HG02885 (cell line): ENCODE measurements at regions not wholly inside any gene's neighbourhood (a gene's known extent, or its start where the extent isn't known, plus 50 kb on each side); places are given as distances from the start of the nearest gene placed in this dataset.

Experiments used
- ATAC-seq: cut with Tn5 transposase; IDR thresholded peaks from one replicate; pipeline ENCODE4 v1.9.1; 2021; ENCODE audit warnings: mild to moderate bottlenecking; ENCODE audit not compliant: unreplicated experiment, poor library complexity

DNA sequence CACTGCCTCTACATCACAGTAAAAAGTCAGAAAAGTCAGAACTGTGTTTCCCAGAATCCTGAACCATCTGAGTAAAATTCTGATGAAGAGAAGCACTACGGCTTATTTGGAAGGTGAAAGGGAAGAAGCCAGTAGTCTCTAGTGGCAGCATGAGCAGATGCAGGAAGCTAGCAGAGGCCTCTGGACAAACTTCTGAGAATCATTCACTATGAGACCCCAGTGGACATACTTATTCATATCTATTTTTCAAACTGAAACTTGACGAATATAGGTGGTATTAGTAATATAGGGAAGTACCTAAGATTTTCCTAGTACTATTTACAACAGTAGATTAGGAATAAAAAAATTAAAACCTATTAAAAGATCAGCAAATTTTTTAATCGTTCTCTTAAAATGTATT is 272.8 kb upstream of the TTC14 start:
- peak; percentile 72 for ATAC-seq

DNA sequence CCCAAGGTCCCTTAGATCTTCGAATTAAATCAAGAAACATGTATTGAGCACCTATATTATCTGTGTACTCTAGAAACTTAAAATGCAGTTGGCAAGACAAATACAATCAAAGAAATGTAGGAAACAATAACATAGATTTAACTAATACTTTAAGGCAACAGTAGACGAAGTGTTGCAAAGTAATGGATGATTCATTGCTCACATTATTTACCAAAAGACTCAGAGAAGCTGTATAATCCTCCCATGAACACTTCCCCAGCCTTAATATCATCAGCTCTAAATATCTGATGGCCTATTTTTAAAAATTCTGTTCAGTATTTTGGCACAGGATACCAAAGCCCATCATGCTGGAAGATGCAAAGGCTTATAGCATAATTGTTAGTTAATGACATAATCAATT is 272.1 kb upstream of the TTC14 start:
- no peak for ATAC-seq

DNA sequence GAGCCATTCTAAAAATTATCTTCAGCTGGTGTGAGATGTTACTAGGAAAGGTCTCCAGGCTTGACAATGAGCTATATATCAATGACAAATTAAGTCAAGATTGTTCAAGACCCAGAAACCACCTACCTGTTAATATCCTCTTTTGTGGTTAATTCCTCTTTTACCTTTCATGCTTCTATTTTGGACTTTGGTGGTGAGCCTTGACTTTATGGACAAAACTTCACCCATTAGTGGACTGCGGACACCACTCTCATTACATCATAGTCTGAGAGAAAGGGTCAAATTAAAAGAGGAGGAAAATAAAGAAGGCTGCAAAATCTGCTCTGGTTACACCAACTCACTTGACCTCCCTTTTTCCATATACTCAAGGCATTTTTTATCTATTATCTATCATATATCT is 271.5 kb upstream of the TTC14 start:
- no peak for ATAC-seq

DNA sequence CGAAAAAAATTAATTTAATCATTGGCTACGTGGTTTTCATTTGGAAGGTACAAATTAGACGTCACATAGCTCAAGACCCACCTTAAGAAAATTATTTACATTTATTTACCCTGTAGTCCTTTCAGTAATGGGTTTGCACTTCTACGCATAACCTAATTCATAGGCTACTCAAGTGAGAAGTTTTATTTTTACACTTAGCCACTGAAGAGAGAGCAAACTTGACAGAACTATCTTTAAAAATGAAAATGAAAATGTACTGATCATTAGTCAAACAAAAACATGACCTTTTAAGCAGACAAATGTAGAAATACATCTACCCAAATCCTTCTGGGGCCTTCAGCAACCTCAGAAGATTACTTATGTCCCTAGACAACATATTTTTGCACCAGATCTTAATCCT is 269.4 kb upstream of the TTC14 start:
- ATAC-seq, result peak; percentile 72

DNA sequence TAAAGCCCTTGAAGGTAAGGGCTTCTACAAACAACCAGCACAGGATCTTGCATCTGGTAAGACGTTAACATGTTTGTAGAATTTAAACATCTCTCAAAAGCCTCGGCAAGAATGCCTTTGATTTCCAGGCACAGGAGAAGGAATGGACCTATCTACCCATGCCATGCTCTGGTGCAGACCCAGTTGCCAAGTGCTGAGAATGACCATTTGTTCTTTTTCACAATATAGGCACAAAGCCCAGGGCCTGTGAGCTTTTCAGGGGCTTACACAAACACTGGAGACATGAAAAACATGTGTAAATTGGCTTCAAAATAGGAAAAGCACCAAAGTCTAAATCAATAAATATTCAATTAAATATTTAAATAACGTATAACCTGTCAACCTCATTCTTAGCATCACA is 266.9 kb upstream of the TTC14 start:
- no peak for ATAC-seq

DNA sequence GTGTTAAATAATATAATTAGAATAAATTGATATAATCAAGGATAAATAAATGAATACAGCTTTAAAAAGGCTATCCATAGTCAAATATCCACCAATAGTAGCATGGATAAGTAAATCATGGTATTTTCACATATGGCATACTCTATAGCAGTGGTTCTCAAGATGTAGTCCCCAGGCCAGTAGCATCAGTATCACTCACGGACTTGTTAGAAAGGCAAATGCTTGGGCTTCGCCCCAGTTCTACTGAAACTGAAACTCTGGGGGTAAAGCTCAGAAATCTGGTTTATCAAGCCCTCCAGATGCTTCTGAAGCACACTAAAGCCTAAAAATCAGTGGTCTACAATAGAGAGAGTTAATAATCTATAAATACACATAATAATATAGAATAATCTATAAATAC is 261.6 kb upstream of the TTC14 start:
- no peak for ATAC-seq

DNA sequence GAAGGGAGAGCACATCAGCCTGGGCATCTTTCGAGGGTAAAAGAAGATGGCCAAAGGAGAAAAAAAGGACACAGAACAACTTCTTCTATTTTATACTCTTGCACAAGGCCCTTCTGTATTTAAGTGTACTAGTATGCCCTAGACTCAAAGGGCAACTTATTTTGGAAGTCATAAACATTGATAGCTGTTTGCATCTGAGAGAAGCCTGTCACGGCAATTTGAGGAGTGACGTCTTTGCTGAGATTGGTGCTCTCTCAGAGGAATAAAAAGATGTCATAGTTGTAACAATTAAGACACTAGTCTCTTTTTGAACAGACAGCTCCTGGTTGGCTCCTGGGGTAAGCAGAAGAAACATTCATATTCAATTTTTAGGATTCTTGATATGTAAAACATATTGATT is 260.4 kb upstream of the TTC14 start:
- no peak for ATAC-seq

DNA sequence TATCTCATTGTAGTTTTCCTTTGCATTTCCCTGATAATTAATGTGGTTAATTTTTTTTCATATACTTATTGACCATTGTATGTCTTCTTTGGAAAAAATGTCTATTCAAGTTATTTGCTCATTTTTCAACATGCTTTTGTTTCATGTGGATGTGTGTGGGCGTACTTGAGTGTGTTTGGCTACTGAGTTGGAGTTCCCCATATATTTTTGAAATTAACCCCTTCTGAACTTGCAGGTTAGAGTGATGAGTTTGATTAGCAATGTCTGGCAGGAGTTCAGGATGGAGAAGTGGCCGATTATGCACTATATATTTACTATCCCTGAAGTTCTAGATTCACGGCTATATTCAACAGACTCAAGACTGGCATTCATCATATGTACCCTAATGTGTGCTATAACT is 250.4 kb upstream of the TTC14 start:
- no peak for ATAC-seq

DNA sequence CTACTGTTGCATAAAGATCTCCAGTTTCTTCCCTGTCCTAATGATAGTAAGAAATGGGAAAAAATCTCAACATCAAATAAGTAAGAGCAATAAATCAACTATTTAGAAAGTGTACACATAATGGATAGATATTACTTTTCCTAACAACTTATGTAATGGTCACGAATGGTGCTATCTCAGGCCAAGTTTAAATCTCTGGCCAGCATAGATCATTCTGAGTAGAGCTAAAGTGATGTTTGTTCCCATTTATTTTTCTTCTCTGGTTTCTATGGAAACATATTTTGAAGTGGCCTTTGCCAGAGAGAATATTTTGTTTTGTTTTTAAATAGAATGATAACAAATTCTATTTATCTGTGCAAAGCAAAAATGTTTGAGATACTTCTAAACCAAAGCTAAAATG is 249.7 kb upstream of the TTC14 start:
- ATAC-seq, result no peak

DNA sequence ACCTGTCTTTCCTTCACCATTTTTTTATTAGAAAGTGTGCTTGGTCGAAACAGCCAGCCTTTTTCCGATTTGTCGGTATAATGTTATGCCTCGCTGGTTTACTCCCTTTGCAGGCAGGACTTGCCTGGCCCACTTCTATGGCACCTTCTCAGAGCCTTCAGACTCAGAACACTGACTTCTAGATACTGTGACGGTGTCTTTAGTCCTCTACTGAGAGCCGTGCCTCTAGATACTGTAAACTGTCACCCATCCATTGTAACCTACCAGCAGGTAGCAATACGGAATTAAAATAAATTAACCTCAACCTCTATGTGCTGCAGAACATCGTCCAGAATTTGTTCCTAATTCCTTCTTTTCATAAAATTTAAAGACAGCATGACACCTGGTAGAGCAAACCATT is 247.7 kb upstream of the TTC14 start:
- no peak for ATAC-seq

DNA sequence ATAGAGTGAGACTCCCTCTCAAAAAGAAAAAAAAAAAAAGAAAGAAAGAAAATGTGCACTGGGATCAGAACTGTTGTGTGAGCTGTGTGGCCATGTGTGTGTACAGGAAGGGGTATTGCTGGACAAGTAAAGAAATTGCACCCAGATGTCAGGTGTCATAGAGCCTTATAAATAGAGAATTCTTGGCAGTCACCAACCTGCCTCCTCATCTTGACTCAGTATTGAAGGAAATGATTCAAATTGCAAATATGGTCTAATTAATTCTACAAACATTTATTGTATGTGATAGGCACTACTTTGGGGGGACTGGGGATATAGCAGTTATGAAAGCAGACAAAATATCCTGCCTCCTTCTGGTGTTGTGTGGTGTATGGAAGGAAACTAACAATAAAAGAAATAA is 243.8 kb upstream of the TTC14 start:
- ATAC-seq, result no peak

DNA sequence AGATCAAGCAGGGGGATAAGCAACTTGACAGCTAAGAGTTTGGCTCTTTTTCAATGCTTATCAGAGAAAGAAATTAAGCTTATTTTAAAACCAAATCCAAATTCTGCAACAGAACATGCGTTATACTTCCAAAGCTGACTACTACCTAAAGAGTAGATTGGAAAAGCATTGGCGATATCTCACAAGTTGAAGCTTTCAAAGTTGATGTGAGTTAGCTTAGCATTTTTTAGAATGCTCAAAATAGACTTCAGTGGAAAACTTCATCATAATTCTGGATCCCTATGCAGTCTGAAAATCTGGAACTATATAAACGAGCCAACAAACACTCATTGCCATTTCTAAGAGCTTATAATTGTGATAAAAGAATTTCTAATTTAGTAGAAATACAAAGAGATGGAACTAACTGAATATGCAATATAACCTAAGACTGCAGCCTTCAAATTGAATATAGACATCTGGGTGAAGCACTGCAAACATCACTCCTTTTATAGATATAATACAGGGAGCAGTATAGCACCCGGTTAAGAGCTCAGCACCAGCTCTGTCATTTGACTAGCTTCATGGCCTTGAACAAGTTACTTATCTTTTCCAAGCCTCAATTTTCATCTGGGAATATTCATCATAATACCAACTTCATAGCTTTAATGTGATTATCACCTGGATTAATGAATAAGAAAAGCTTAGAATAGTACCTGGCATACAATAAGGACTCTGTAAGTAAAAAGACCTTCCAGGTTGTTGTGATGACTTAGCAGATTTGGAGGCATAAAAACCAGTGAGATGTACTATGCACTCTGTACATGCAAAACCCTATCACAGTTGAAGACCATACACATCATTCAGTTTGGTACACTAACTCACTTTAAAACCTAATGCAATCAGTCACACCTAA is 242.7 kb upstream of the TTC14 start:
- ATAC-seq, result no peak

DNA sequence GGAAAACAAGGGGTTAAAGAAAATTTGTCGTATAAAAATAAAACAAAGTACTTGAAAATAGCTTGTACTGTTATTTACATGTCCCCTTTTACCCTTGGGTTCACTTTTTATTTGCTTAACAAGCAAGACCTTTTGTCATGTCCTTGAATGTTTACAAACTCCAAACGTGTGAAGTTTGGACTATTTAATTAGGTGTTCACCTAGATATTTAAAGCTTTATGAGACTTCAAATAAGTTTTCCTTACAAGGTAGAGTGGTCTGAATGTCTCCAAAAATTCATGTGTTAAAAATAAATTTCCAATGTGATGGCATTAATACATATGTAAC is 242.0 kb upstream of the TTC14 start:
- ATAC-seq, result no peak

DNA sequence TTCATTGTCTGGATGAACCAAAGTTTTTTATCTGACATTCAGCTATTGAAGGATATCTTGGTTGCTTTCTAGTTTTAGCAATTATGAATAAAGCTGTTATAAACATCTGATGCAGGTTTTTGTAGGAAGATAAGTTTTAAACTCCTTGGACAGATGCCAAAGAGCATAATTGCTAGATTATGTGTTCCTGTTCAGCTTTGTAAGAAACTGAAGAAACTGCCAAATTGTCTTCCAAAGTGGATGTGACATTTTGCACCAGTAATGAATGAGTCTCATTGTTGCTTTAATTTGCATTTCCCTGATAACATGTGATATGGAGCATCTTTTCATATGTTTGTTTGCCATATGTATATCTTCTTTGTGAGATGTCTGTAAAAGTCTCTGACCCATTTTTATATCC is 239.9 kb upstream of the TTC14 start:
- no peak for ATAC-seq

DNA sequence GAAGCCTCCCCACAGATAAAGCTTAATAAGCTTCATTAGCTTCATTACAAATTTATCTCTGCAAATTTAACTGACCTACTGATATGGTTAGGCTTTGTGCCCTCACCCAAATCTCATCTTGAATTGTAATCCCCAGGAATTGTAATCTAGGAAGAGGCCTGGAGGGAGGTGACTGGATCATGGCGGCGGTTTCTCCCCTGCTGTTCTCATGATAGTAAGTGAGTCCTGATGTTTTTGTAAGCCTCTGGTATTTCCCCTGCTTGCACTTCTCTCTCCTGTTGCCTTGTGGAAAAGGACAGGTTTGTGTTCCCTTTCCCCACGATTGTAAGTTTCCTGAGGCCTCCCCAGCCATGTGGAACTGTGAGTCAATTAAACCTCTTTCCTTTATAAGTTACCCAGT is 226.1 kb upstream of the TTC14 start:
- no peak for ATAC-seq

DNA sequence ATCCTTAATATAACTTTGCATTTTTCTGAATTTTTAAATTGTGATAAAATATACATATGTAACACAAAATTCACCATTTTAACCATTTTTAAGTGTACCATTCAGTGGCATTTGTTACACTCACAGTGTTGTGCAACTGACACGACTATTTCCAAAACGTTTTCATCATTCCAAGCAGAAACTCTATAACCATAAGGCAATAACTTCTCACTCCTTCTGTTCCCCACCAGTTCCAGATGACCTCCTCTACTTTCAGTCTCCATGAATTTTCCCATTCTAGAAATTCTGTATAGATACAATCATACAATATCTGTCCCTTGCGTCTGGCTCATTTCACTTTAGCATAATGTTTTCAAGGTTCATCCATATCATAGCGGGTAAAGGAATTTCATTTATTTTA is 223.5 kb upstream of the TTC14 start:
- no peak for ATAC-seq

DNA sequence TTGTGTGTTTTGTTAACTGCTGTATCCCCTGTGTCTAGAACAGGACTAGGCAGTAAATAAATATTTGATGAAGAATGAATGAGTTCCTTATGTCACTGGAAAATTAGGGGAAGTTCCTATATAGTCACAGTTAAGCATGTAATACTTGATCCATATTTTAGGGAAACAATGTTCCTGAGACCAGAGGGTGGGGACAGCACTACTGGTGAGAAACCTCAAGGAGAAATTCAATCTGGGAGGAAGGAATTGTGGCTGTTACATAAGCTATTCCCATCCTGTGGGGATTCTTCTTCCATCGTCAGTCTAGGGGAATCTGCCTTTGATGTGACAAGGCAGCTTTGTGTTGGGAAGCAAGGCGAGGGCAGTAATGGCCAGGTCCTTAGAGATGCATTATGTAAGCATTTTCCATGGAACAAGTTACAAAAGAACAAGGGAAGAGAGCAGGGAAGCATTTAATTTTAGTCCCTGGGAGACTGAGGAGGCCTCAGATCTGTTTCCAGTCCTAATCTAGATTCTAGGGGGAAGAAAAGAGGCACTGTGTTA is 219.3 kb upstream of the TTC14 start:
- ATAC-seq, result no peak

DNA sequence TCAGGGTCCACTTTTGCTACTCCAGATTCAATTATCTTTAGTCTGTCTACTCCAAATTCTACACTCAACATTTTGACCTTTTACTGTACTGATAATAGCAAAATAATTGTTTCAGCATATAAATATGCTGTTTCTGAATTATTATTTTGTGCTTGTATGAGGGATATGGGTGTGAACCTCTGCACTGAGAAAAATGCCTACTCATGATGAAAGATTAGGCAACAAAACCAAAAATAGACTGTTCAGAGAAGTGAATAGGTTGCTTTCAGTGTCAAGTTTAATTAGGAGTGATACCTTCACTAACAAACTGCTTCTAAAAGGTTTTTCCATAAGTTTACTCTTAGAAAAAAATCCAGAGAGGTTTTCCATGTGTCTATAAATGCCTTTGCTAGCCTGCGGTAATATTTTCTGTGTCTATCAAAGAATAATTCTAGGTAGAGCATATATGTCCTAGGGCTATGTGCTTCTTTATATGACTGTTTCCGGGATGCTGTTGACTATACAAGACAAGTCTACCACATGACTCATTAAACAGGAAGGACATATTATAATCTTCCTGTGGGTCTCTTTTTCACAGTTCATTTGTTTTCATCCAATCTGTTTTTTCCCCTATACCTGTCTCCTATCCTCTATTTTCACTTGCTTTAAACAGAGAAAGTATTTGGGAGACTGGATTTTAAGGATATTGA is 218.5 kb upstream of the TTC14 start:
- no peak for ATAC-seq

DNA sequence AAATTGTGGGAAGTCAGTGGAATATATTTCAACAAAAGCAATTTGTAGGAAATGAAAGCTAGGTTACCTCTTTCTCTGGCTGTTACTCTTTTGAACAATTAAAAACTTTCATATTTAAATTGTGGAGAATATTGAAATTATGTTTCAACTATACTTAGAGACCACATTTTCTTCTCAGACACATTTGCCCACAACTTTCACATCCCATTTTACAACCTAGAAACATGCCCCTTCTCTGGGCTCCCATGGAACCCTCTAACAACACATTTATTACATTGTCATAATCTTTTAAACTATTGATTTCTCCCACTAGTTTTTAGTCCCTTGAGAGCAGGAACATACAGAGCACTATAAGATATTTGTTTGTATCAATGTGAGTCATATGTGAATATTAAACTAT is 211.7 kb upstream of the TTC14 start:
- ATAC-seq, result no peak

DNA sequence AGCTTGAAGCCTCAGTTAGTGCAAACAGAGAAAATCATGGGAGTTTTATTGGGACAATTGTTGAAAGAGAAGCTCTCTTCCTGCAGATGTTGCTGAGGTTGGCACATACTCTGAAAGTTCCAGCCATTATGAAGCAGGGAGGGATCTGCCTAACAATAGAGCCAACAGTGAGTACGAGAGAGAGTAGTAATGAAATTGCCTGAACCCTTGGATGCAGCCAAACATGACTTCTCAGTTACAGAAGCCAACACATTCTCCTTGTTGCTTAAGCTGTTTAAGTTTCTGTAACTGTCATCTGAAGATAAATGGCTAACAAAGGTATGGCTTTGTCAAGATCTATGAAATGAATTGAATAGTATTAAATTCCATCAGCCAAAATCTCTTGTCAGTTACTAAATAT is 211.0 kb upstream of the TTC14 start:
- no peak for ATAC-seq

DNA sequence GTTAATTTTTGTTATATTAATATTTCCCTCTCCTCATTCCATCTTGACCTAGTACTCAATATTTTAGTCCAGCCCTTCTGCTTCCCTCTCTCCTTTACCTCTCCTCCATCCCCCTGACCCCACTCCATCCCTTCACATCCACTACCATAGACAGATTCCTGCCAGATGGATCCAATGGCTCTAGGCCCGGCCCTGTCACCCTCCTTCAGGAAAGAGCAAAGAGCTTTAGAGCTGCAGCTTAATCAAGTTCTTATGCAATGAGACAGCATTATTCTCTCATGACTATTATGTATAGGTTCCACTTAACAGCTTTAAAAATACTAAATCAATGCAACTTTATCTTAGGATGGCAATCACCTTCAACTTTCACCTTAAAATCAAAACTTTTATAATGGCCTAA is 200.7 kb upstream of the TTC14 start:
- ATAC-seq, result no peak
